ENCODE measurements at regions not wholly inside any gene's neighbourhood (a gene's known extent, or its start where the extent isn't known, plus 50 kb on each side); places are given as distances from the start of the nearest gene placed in this dataset.
A peak's percentile ranks its signal among the peaks of the same experiment; 100 is the strongest.
"Not testable (repeated sequence)": the region's sequence is repeated elsewhere in the genome, so short reads cannot be mapped to it uniquely, and the experiment has no call there.

GRCh38 chr2:175605640-175606009 is 396.4 kb downstream of the LNPK start:
- in situ Hi-C loops (cut with HindIII; ENCODE audit: low pct_unique_long_range_greater_than_20kb, low sequenced_read_pairs) = no loop called here
- peak in 1 of 2 experiments; percentile 61 for DNase-seq (ENCODE audit: low read depth in 1 of 2, low spot score in 1 of 2)
- no peak for TF ChIP-seq JUND (IDR thresholded peaks at IDR 0.05; ENCODE audit: low read depth)

GRCh38 chr2:175601969-175602368 is 400.1 kb downstream of the LNPK start:
- no peak for TF ChIP-seq JUND (IDR thresholded peaks at IDR 0.05; ENCODE audit: low read depth)
- in situ Hi-C loops (cut with HindIII; ENCODE audit: low pct_unique_long_range_greater_than_20kb, low sequenced_read_pairs) = no loop called here
- DNase-seq (ENCODE audit: low read depth in 1 of 2, low spot score in 1 of 2) = no peak

GRCh38 chr2:175599966-175600831 is 401.9 kb downstream of the LNPK start:
- peak in 1 of 2 experiments; percentile 22 for DNase-seq (ENCODE audit: low read depth in 1 of 2, low spot score in 1 of 2)
- in situ Hi-C loops (cut with HindIII; ENCODE audit: low pct_unique_long_range_greater_than_20kb, low sequenced_read_pairs) = no loop called here
- TF ChIP-seq JUND (IDR thresholded peaks at IDR 0.05; ENCODE audit: low read depth) = no peak

- DNase-seq (ENCODE audit: low read depth in 1 of 2, low spot score in 1 of 2) = no peak
- no peak for TF ChIP-seq JUND (IDR thresholded peaks at IDR 0.05; ENCODE audit: low read depth)
- in situ Hi-C loops (cut with HindIII; ENCODE audit: low pct_unique_long_range_greater_than_20kb, low sequenced_read_pairs) = no loop called here
These were observed 404.8 kb downstream of the LNPK start for GRCh38 chr2:175597286-175597685.

GRCh38 chr2:175595139-175595538 is 406.9 kb downstream of the LNPK start:
- DNase-seq (ENCODE audit: low read depth in 1 of 2, low spot score in 1 of 2) = no peak
- in situ Hi-C loops (cut with HindIII; ENCODE audit: low pct_unique_long_range_greater_than_20kb, low sequenced_read_pairs) = no loop called here
- TF ChIP-seq JUND (IDR thresholded peaks at IDR 0.05; ENCODE audit: low read depth) = no peak

- DNase-seq (ENCODE audit: low read depth in 1 of 2, low spot score in 1 of 2); in situ Hi-C loops (cut with HindIII; ENCODE audit: low pct_unique_long_range_greater_than_20kb, low sequenced_read_pairs): not testable (repeated sequence)
These were observed 408.2 kb downstream of the LNPK start for GRCh38 chr2:175593686-175594525.

GRCh38 chr2:175588213-175588612 is 406.7 kb upstream of the ATP5MC3 start:
- DNase-seq (ENCODE audit: low read depth in 1 of 2, low spot score in 1 of 2); in situ Hi-C loops (cut with HindIII; ENCODE audit: low pct_unique_long_range_greater_than_20kb, low sequenced_read_pairs): not testable (repeated sequence)

GRCh38 chr2:175585496-175585895 is 404.0 kb upstream of the ATP5MC3 start:
- no peak for DNase-seq (ENCODE audit: low read depth in 1 of 2, low spot score in 1 of 2)
- TF ChIP-seq JUND (IDR thresholded peaks at IDR 0.05; ENCODE audit: low read depth) = no peak
- in situ Hi-C loops (cut with HindIII; ENCODE audit: low pct_unique_long_range_greater_than_20kb, low sequenced_read_pairs) = no loop called here

GRCh38 chr2:175580652-175581051 is 399.1 kb upstream of the ATP5MC3 start:
- in situ Hi-C loops (cut with HindIII; ENCODE audit: low pct_unique_long_range_greater_than_20kb, low sequenced_read_pairs) = no loop called here
- DNase-seq (ENCODE audit: low read depth in 1 of 2, low spot score in 1 of 2) = no peak
- no peak for TF ChIP-seq JUND (IDR thresholded peaks at IDR 0.05; ENCODE audit: low read depth)

GRCh38 chr2:175579646-175580045 is 398.1 kb upstream of the ATP5MC3 start:
- in situ Hi-C loops (cut with HindIII; ENCODE audit: low pct_unique_long_range_greater_than_20kb, low sequenced_read_pairs) = no loop called here
- no peak for DNase-seq (ENCODE audit: low read depth in 1 of 2, low spot score in 1 of 2)
- TF ChIP-seq JUND (IDR thresholded peaks at IDR 0.05; ENCODE audit: low read depth) = no peak

- in situ Hi-C loops (cut with HindIII; ENCODE audit: low pct_unique_long_range_greater_than_20kb, low sequenced_read_pairs) = no loop called here
- DNase-seq (ENCODE audit: low read depth in 1 of 2, low spot score in 1 of 2) = no peak
- no peak for TF ChIP-seq JUND (IDR thresholded peaks at IDR 0.05; ENCODE audit: low read depth)
These were observed 396.0 kb upstream of the ATP5MC3 start for GRCh38 chr2:175577368-175577970.

GRCh38 chr2:175576875-175577274 is 395.4 kb upstream of the ATP5MC3 start:
- in situ Hi-C loops (cut with HindIII; ENCODE audit: low pct_unique_long_range_greater_than_20kb, low sequenced_read_pairs) = no loop called here
- no peak for DNase-seq (ENCODE audit: low read depth in 1 of 2, low spot score in 1 of 2)
- TF ChIP-seq JUND (IDR thresholded peaks at IDR 0.05; ENCODE audit: low read depth) = no peak

- DNase-seq (ENCODE audit: low read depth in 1 of 2, low spot score in 1 of 2) = no peak
- in situ Hi-C loops (cut with HindIII; ENCODE audit: low pct_unique_long_range_greater_than_20kb, low sequenced_read_pairs) = no loop called here
- no peak for TF ChIP-seq JUND (IDR thresholded peaks at IDR 0.05; ENCODE audit: low read depth)
These were observed 394.8 kb upstream of the ATP5MC3 start for GRCh38 chr2:175576270-175576669.

Measured in T47D (cell line).